ENCODE measurements at regions not wholly inside any gene's neighbourhood (a gene's known extent, or its start where the extent isn't known, plus 50 kb on each side); places are given as distances from the start of the nearest gene placed in this dataset.

GRCh38 chr2:12083081-12083581 lies 336.7 kb downstream of the LPIN1 start:
- no peak for DNase-seq (ENCODE audit: low read depth)

GRCh38 chr2:12083713-12084419 lies 337.4 kb downstream of the LPIN1 start:
- no peak for DNase-seq (ENCODE audit: low read depth)

GRCh38 chr2:12087175-12087574 lies 340.7 kb downstream of the LPIN1 start:
- DNase-seq (ENCODE audit: low read depth), result no peak

GRCh38 chr2:12087671-12088380 lies 341.4 kb downstream of the LPIN1 start:
- no peak for DNase-seq (ENCODE audit: low read depth)

GRCh38 chr2:12089001-12089400 lies 342.6 kb downstream of the LPIN1 start:
- DNase-seq (ENCODE audit: low read depth), result no peak

DNA sequence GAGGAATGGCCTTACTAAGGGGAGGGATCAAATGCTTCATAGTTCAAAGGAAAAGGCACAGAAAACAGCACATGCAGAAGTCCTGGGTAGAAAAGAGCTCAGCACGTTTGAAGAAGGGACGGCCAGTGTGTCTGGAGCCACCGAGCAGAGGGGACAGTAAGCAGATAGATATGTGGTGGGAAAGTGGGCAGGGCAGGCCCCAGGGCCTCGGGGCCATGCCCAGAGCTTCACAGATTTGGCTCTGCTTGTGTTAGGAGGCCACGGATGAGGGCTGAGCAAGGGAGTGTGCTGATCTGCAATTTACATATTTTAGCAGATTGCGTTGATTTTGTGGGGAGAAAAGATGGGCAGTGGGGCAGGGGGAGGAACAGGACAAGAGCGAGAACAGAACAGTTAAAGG lies 343.1 kb downstream of the LPIN1 start:
- DNase-seq (ENCODE audit: low read depth), result no peak

DNA sequence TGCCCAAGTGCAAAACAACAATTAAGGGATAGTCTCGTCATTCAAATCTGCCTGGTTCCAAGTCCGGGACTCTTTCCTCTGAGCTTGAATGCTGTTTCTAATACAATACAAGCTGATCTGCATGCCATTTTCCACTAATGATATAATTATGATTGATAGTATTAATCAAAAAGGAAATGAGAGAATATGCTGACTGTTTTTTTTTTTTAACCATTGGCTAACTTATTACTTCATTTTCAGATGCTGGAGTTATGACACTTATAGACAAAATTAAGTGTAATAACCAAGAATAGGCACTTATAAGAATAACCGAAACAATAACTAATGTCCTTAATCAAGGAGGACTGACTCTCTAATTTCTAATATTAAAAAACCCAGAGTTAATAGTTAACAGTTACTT lies 343.6 kb downstream of the LPIN1 start:
- DNase-seq (ENCODE audit: low read depth), result no peak

GRCh38 chr2:12090590-12090989 lies 344.2 kb downstream of the LPIN1 start:
- no peak for DNase-seq (ENCODE audit: low read depth)

DNA sequence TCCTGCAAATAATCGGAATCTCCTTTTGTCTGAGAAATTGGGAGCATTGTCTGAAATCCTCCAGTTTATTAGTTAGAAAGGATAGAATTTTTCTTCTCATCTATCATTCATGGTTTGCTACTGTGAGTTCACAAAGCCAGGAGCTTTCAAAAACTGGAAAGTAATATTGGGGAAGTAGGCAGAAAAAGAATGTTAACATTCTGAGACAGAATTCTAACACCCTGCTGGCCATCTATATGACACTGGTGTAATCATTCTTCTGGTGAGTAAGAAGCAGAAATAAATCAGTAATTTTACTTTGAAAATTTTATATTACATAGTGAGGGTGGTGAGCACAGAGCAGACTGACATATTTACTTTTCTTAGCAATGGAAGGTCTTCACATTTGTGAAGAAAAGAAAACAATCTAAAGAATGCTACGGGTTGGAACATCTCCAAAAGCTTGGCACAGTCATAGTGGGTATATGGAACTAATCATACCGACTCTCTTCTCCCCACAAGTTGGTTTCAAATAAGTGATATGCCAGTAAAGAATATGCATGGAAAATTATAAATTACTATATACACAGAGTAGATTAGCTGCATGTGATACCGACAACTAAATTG lies 344.9 kb downstream of the LPIN1 start:
- DNase-seq (ENCODE audit: low read depth), result no peak

DNA sequence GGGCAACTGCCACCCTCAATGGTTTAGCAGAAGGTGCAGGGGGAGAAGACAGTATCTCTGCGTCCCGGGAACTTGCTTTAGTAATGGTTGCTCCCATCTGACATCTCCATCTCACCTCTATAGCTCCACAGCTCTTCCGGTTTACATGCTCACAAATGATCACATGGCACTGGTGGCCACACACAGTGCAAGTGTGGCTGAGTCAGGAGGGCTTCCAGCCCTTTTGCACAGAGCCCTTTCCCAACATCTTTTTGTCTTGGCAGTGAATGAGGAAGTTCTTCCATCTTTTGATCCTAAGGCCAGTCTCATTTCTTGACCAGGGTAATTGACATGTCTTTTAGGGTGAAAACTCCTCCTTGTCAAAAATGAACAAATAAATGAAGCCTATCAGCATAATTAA lies 347.7 kb downstream of the LPIN1 start:
- no peak for DNase-seq (ENCODE audit: low read depth)

- no peak for DNase-seq (ENCODE audit: low read depth)
Measured at GRCh38 chr2:12096051-12096787, 349.8 kb downstream of the LPIN1 start.

DNA sequence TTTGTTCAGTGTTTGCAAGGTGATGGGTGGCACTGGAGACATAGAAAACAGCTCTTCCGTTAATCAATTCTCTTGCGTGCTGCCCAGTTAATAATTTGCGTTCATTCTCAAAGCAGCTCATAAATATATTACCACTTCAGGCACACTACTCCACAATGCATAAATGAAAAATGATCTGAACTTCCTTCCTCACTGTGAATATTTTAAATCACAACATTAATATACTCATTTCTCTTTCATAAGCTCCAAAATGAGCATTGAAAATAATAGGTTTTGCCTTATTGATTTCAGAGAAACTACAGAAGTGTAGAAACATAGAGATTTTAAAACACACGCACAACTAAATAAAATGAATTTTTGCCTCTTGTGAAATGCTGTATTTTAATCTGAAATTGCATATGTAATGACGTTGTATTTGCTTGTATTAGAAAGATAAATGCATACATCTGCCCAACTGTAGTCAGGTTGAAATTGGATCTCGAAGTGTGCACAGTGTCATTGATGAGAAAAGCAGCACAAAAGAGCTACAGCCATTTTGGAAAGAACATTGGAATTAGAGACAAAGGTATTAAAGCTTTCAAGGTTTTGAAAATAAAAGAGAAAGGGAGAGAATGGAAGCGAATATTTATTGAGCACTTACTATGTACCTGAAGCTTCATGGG lies 350.5 kb downstream of the LPIN1 start:
- no peak for DNase-seq (ENCODE audit: low read depth)

- no peak for DNase-seq (ENCODE audit: low read depth)
Measured at GRCh38 chr2:12097859-12098258, 351.4 kb downstream of the LPIN1 start.

DNA sequence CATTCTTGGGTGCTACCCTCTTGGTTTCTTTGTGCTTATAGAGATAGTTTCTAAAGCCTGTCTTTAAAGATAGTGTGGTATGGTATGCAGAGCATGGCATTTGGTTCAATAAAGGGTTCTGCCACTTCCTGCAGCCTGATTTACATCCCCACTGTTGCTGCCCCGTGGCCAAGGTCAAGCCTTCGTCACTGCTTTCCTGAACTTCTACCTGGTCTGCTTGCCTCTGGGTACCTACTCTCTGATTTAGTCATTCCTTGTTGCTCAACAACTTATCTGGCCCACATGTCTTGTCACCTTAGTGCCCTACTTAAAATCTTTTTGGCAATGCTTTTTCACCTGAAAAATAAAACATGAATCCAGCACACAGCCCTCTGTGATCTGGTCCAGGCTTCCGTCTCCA lies 352.9 kb downstream of the LPIN1 start:
- DNase-seq (ENCODE audit: low read depth), result no peak

DNA sequence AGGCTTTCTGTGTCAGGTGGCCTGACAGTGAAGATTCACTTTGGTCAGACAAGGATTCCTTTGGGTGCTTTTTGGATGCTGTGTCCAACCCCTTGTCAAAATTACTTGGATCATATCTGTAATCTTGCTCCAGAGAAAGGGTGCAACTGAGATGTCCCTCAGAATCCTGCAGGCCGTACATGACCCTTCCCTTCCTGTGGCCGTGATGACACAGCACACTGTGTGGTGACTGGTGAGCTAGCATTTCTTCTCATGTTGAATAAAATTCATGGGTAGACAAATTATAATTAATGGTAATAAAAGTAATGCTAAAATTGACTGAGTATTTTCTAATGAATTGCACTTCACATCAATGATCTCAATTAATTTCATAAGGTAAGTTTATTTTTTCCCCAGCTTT lies 356.2 kb downstream of the LPIN1 start:
- no peak for DNase-seq (ENCODE audit: low read depth)

DNA sequence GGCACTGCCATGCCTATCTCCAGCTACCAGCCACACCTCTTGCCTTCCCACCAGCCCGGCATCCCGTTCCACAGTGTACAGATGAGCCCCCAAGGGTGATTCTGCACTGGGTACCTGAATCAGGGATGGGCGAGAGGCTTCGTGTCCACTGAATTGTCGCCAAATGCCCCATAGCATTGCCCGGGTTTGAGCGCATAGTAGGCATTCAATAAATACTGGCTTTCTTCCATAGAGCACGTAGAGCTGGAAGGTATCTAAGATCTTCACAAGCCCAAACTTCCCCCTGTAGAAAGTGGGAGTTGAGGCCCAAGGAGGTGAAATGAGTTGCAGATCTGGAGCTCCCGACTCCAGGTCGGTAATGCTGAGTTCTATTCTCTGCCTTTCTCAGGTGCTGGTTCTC lies 358.7 kb downstream of the LPIN1 start:
- no peak for DNase-seq (ENCODE audit: low read depth)

DNA sequence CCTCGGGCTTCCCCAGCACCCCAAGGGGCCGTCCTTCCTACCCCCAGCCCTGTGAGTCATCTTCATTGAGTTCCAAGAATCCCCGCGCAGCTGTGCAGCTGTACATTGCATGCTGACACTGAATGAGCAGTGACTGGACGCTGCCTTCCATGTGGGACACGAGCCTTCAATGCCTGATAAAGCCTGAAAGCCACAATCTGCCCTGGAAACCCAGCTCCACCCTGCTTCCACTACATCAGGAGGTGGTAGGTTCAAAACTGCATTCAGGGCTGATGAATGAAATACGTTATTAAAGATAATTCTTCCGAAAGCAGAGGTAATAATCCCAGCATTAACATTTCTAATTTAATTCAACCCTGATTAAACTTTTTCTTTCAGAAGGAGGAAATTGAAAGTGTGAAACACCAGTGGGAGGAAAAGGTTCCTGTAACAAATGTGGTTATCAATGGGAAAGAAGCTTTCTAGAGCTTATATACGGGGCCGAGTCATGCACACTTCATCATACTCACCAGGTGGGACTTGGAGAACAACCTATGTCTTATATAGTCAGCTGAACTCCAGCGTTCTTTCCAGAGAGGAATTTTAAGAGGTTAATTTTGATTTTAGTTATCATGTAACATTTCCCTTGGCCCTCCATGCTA lies 360.1 kb downstream of the LPIN1 start:
- no peak for DNase-seq (ENCODE audit: low read depth)

- DNase-seq (ENCODE audit: low read depth), result no peak
Measured at GRCh38 chr2:12107321-12107720, 360.9 kb downstream of the LPIN1 start.

DNA sequence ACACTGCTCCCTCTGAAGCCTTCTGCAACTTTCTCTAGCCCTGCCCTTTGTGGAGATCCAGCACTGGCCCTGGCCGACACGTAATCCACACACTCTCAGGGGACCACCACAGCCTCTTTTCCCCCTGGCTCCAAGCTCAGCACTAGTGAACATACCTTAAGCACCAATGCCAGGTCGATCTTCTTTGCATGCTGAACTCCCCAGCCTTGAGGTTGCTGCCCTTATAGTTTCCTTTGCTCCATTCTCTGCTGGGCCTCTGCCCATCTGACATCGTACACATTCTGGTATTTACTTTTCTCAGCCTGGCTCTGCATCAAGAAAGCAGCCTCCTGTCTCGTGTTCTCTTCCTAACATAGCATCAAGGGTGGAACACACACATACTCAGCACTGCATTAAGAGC lies 361.5 kb downstream of the LPIN1 start:
- DNase-seq (ENCODE audit: low read depth), result no peak

GRCh38 chr2:12109363-12110017 lies 363.1 kb downstream of the LPIN1 start:
- no peak for DNase-seq (ENCODE audit: low read depth)

DNA sequence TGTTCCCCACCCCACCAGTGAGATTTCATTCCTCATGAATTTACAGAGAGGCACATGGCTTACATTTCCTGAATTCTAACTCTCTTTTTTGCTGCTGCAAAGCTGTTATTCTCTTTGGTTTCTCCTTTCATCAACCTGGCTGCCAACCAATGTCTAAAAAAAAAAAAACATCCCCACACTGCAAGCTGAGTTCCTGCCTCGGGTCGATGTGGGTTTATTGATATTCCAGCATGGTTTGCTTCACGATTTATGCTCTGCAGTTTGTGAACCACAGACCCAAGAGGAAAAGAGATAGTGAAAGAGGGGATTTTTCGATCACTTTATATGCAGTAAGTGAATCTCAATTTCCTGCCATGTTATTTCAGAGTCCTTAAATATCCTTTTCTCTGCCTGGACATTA lies 363.6 kb downstream of the LPIN1 start:
- DNase-seq (ENCODE audit: low read depth), result no peak

All from stimulated activated CD8-positive, alpha-beta memory T cell treated with anti-CD3 and anti-CD28 coated beads, Interleukin-7, amount 100 ng/mL, for 24 hours (primary cell).